ENCODE measurements at regions not wholly inside any gene's neighbourhood (a gene's known extent, or its start where the extent isn't known, plus 50 kb on each side); places are given as distances from the start of the nearest gene placed in this dataset.

GRCh38 chr10:80741278-80741677 is 203.6 kb downstream of the SH2D4B start:
- no peak for TF ChIP-seq TCF4 (CRISPR knock-in tag; IDR thresholded peaks at IDR 0.05; ENCODE audit: borderline replicate concordance)
- no peak for TF ChIP-seq ARNTL (CRISPR knock-in tag; IDR thresholded peaks at IDR 0.05; ENCODE audit: borderline replicate concordance, low read depth)
- TF ChIP-seq ZFP3 (CRISPR knock-in tag; IDR thresholded peaks at IDR 0.05), result no peak
- no peak for TF ChIP-seq ZNF70 (CRISPR knock-in tag; IDR thresholded peaks at IDR 0.05)
- TF ChIP-seq, protein P1, sequence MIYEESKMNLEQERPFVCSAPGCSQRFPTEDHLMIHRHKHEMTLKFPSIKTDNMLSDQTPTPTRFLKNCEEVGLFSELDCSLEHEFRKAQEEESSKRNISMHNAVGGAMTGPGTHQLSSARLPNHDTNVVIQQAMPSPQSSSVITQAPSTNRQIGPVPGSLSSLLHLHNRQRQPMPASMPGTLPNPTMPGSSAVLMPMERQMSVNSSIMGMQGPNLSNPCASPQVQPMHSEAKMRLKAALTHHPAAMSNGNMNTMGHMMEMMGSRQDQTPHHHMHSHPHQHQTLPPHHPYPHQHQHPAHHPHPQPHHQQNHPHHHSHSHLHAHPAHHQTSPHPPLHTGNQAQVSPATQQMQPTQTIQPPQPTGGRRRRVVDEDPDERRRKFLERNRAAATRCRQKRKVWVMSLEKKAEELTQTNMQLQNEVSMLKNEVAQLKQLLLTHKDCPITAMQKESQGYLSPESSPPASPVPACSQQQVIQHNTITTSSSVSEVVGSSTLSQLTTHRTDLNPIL (CRISPR knock-in tag; IDR thresholded peaks at IDR 0.05; ENCODE audit: low read depth), result no peak
- no peak for TF ChIP-seq ISL1 (CRISPR knock-in tag; IDR thresholded peaks at IDR 0.05)
- TF ChIP-seq RARB (CRISPR knock-in tag; IDR thresholded peaks at IDR 0.05), result no peak
- TF ChIP-seq, protein P2, sequence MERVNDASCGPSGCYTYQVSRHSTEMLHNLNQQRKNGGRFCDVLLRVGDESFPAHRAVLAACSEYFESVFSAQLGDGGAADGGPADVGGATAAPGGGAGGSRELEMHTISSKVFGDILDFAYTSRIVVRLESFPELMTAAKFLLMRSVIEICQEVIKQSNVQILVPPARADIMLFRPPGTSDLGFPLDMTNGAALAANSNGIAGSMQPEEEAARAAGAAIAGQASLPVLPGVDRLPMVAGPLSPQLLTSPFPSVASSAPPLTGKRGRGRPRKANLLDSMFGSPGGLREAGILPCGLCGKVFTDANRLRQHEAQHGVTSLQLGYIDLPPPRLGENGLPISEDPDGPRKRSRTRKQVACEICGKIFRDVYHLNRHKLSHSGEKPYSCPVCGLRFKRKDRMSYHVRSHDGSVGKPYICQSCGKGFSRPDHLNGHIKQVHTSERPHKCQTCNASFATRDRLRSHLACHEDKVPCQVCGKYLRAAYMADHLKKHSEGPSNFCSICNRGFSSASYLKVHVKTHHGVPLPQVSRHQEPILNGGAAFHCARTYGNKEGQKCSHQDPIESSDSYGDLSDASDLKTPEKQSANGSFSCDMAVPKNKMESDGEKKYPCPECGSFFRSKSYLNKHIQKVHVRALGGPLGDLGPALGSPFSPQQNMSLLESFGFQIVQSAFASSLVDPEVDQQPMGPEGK (CRISPR knock-in tag; IDR thresholded peaks at IDR 0.05; ENCODE audit: borderline replicate concordance), result no peak
- no peak for TF ChIP-seq SNAI2 (CRISPR knock-in tag; IDR thresholded peaks at IDR 0.05)
- TF ChIP-seq ESRRG (CRISPR knock-in tag; IDR thresholded peaks at IDR 0.05), result no peak
- TF ChIP-seq CSDC2 (CRISPR knock-in tag; IDR thresholded peaks at IDR 0.05), result no peak
- TF ChIP-seq ZFP30 (CRISPR knock-in tag; IDR thresholded peaks at IDR 0.05), result no peak
